ENCODE measurements at regions not wholly inside any gene's neighbourhood (a gene's known extent, or its start where the extent isn't known, plus 50 kb on each side); places are given as distances from the start of the nearest gene placed in this dataset.

DNA sequence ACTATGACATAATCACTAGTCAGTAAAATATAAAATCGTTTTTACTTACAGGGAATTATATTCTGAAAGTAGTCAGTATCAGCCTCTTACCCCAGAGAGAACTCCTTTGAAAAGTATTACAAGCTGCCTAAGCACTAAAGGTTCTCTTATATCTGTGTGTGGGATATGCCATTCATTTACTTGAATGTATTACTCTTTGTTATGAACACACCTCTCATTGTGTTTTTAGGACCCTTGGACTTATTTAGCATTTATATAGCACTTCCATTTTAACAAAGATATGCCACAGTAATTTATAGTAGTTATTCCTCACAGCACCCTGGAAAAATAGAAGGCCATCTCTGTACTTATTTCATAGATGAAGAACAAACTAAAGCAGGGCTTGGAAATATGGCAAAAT lies 1178.0 kb downstream of the OLFM4 start:
- TF ChIP-seq, protein P1, sequence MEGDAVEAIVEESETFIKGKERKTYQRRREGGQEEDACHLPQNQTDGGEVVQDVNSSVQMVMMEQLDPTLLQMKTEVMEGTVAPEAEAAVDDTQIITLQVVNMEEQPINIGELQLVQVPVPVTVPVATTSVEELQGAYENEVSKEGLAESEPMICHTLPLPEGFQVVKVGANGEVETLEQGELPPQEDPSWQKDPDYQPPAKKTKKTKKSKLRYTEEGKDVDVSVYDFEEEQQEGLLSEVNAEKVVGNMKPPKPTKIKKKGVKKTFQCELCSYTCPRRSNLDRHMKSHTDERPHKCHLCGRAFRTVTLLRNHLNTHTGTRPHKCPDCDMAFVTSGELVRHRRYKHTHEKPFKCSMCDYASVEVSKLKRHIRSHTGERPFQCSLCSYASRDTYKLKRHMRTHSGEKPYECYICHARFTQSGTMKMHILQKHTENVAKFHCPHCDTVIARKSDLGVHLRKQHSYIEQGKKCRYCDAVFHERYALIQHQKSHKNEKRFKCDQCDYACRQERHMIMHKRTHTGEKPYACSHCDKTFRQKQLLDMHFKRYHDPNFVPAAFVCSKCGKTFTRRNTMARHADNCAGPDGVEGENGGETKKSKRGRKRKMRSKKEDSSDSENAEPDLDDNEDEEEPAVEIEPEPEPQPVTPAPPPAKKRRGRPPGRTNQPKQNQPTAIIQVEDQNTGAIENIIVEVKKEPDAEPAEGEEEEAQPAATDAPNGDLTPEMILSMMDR (IDR thresholded peaks at IDR 0.05) = no peak
- TF ChIP-seq POLR2A (IDR thresholded peaks at IDR 0.05) = no peak

All from Peyer's patch (tissue), 4 donors.